ENCODE measurements at regions not wholly inside any gene's neighbourhood (a gene's known extent, or its start where the extent isn't known, plus 50 kb on each side); places are given as distances from the start of the nearest gene placed in this dataset.

- Histone ChIP-seq H3K27ac (no peak overlapping the region), H3K9ac (no peak overlapping the region), H3K4me2 (no peak overlapping the region), H3K79me2 (ENCODE audit: low read depth) (no peaks in the 10 kb centered on the region), H3K27me3 (no peaks in the 10 kb centered on the region), H3F3A (ENCODE audit: low read depth) (no peaks in the 10 kb centered on the region), H3K4me3 (no peak overlapping the region), H3K9me3 (ENCODE audit: low read depth) (no peaks in the 10 kb centered on the region), H3K36me3 (no peaks in the 10 kb centered on the region), H4K20me1 (ENCODE audit: low read depth) (no peaks in the 10 kb centered on the region), H3K4me1 (peaks cover under 1% of the 10 kb centered on the region), H2AFZ (replicated peaks) (no peak overlapping the region)
- TF ChIP-seq EZH2 (IDR thresholded peaks at IDR 0.05) (no peak), CTCF (IDR thresholded peaks at IDR 0.05) (no peak), EZH2phosphoT487 (IDR thresholded peaks at IDR 0.05) (no peak)
- DNase-seq (ENCODE audit: low spot score): no peak
- H3K27me3 Mint-ChIP-seq (ENCODE audit: insufficient read depth, low read depth): peaks cover 3% of the 10 kb centered on the region
- H3K4me3 Mint-ChIP-seq: no peak overlapping the region
- no peaks in the 10 kb centered on the region for H3K36me3 Mint-ChIP-seq
- peaks cover 2% of the 10 kb centered on the region for H3K9me3 Mint-ChIP-seq
- no peaks in the 10 kb centered on the region for H3K4me1 Mint-ChIP-seq
- H3K27ac Mint-ChIP-seq: no peak overlapping the region
Observed at GRCh38 chr9:21546949-21547348, 64.8 kb upstream of the IFNE start.

- H3K4me3 Mint-ChIP-seq: no peak overlapping the region
- H3K27me3 Mint-ChIP-seq (ENCODE audit: insufficient read depth, low read depth): peaks cover 3% of the 10 kb centered on the region
- no peak overlapping the region for H3K27ac Mint-ChIP-seq
- Histone ChIP-seq H3K79me2 (ENCODE audit: low read depth) (no peaks in the 10 kb centered on the region), H3K9ac (no peak overlapping the region), H3K4me2 (no peak overlapping the region), H3K27ac (no peak overlapping the region), H3K9me3 (ENCODE audit: low read depth) (no peaks in the 10 kb centered on the region), H4K20me1 (ENCODE audit: low read depth) (no peaks in the 10 kb centered on the region), H3K4me3 (no peak overlapping the region), H3F3A (ENCODE audit: low read depth) (no peaks in the 10 kb centered on the region), H3K36me3 (no peaks in the 10 kb centered on the region), H3K27me3 (no peaks in the 10 kb centered on the region), H3K4me1 (peaks cover 9% of the 10 kb centered on the region), H2AFZ (replicated peaks) (no peak overlapping the region)
- H3K4me1 Mint-ChIP-seq: peaks cover 5% of the 10 kb centered on the region
- peaks cover 2% of the 10 kb centered on the region for H3K9me3 Mint-ChIP-seq
- DNase-seq (ENCODE audit: low spot score): no peak
- TF ChIP-seq CTCF (IDR thresholded peaks at IDR 0.05): no peak
- TF ChIP-seq EZH2 (IDR thresholded peaks at IDR 0.05): no peak
- TF ChIP-seq EZH2phosphoT487 (IDR thresholded peaks at IDR 0.05): no peak
- H3K36me3 Mint-ChIP-seq: no peaks in the 10 kb centered on the region
Observed at GRCh38 chr9:21549251-21549765, 67.2 kb upstream of the IFNE start.

GRCh38 chr9:21549890-21550289 lies 67.8 kb upstream of the IFNE start:
- Mint-ChIP-seq H3K4me1 (peaks cover 5% of the 10 kb centered on the region), H3K9me3 (no peaks in the 10 kb centered on the region), H3K27ac (no peak overlapping the region), H3K36me3 (no peaks in the 10 kb centered on the region), H3K4me3 (no peak overlapping the region), H3K27me3 (ENCODE audit: insufficient read depth, low read depth) (peaks cover 3% of the 10 kb centered on the region)
- H3K4me2 ChIP-seq: no peak overlapping the region
- no peaks in the 10 kb centered on the region for H4K20me1 ChIP-seq (ENCODE audit: low read depth)
- no peaks in the 10 kb centered on the region for H3K36me3 ChIP-seq
- H3K9me3 ChIP-seq (ENCODE audit: low read depth): no peaks in the 10 kb centered on the region
- H3K27me3 ChIP-seq: no peaks in the 10 kb centered on the region
- TF ChIP-seq EZH2phosphoT487 (IDR thresholded peaks at IDR 0.05) (no peak), CTCF (IDR thresholded peaks at IDR 0.05) (no peak), EZH2 (IDR thresholded peaks at IDR 0.05) (no peak)
- H2AFZ ChIP-seq (replicated peaks): no peak overlapping the region
- no peak overlapping the region for H3K4me3 ChIP-seq
- H3K79me2 ChIP-seq (ENCODE audit: low read depth): no peaks in the 10 kb centered on the region
- no peak overlapping the region for H3K27ac ChIP-seq
- H3K9ac ChIP-seq: no peak overlapping the region
- no peaks in the 10 kb centered on the region for H3F3A ChIP-seq (ENCODE audit: low read depth)
- DNase-seq (ENCODE audit: low spot score): no peak
- peaks cover 9% of the 10 kb centered on the region for H3K4me1 ChIP-seq
